MM.1S (cell line): ENCODE measurements at regions not wholly inside any gene's neighbourhood (a gene's known extent, or its start where the extent isn't known, plus 50 kb on each side); places are given as distances from the start of the nearest gene placed in this dataset.

Experiments used
- DNase-seq: peaks from one replicate; pipeline ENCODE4 v3.0.0-alpha.2; 2015
- H2AFZ ChIP-seq: fragments of 300-600 bp; sonication (generic); 2 replicates; pipeline ENCODE4 v1.6.0; 2016; ENCODE audit warnings: antibody characterized with exemption, low read length
- H3F3A ChIP-seq: fragments of 300-600 bp; sonication (generic); 2 replicates; pipeline ENCODE4 v1.6.1; 2016; ENCODE audit warnings: mild to moderate bottlenecking, antibody characterized with exemption, low read length, moderate library complexity, mixed read lengths; ENCODE audit not compliant: insufficient read depth
- H3K27ac ChIP-seq: fragments of 300-600 bp; sonication (generic); 2 replicates; pipeline ENCODE4 v1.5.1; 2016; ENCODE audit warnings: mild to moderate bottlenecking, low read length
- H3K27me3 ChIP-seq: fragments of 300-600 bp; sonication (generic); replicated peaks from 2 replicates; pipeline ENCODE4 v1.6.0; 2016; ENCODE audit warnings: low read length; ENCODE audit not compliant: insufficient read depth
- H3K36me3 ChIP-seq: fragments of 300-600 bp; sonication (generic); replicated peaks from 2 replicates; pipeline ENCODE4 v1.6.1; 2016; ENCODE audit warnings: mild to moderate bottlenecking, low read length, mixed read lengths; ENCODE audit not compliant: insufficient read depth
- H3K4me1 ChIP-seq: fragments of 300-600 bp; sonication (generic); 2 replicates; pipeline ENCODE4 v1.6.1; 2016; ENCODE audit warnings: low read length, mixed read lengths
- H3K4me2 ChIP-seq: fragments of 300-600 bp; sonication (generic); 2 replicates; pipeline ENCODE4 v1.6.0; 2016; ENCODE audit warnings: low read depth, low read length
- H3K4me3 ChIP-seq: fragments of 300-600 bp; sonication (generic); 2 replicates; pipeline ENCODE4 v1.5.1; 2016; ENCODE audit warnings: low read length, mixed read lengths
- H3K79me2 ChIP-seq: fragments of 300-600 bp; sonication (generic); 2 replicates; pipeline ENCODE4 v1.6.1; 2016; ENCODE audit warnings: mixed run types, low read length, mixed read lengths
- H3K9ac ChIP-seq: fragments of 300-600 bp; sonication (generic); 2 replicates; pipeline ENCODE4 v1.6.1; 2016; ENCODE audit warnings: low read length, mixed read lengths
- H3K9me2 ChIP-seq: fragments of 300-600 bp; sonication (generic); replicated peaks from 2 replicates; pipeline ENCODE4 v1.6.1; 2016; ENCODE audit warnings: mild to moderate bottlenecking, low read length, mixed read lengths; ENCODE audit not compliant: insufficient read depth
- H3K9me3 ChIP-seq: fragments of 300-600 bp; sonication (generic); replicated peaks from 2 replicates; pipeline ENCODE4 v1.6.1; 2016; ENCODE audit warnings: mild to moderate bottlenecking, low read length, mixed read lengths; ENCODE audit not compliant: insufficient read depth
- H4K20me1 ChIP-seq: fragments of 300-600 bp; sonication (generic); 2 replicates; pipeline ENCODE4 v1.6.1; 2016; ENCODE audit warnings: mild to moderate bottlenecking, low read length, moderate library complexity, mixed read lengths; ENCODE audit not compliant: insufficient read depth
- EZH2 ChIP-seq: fragments of 300-600 bp; sonication (generic); optimal IDR thresholded peaks from 2 replicates; pipeline ENCODE3; 2017; ENCODE audit warnings: low read depth, mild to moderate bottlenecking, antibody characterized with exemption, low read length, mixed read lengths
- EZH2phosphoT487 ChIP-seq: fragments of 300-600 bp; sonication (generic); IDR thresholded peaks from 2 replicates; pipeline ENCODE4 v1.6.1; 2018; ENCODE audit warnings: antibody characterized with exemption, low read length
- TF ChIP-seq, protein P1 (sequence below): fragments of 300-600 bp; sonication (generic); IDR thresholded peaks from 2 replicates; pipeline ENCODE4 v1.5.1; 2016; ENCODE audit warnings: antibody characterized with exemption, low read length, mixed read lengths

DNA sequence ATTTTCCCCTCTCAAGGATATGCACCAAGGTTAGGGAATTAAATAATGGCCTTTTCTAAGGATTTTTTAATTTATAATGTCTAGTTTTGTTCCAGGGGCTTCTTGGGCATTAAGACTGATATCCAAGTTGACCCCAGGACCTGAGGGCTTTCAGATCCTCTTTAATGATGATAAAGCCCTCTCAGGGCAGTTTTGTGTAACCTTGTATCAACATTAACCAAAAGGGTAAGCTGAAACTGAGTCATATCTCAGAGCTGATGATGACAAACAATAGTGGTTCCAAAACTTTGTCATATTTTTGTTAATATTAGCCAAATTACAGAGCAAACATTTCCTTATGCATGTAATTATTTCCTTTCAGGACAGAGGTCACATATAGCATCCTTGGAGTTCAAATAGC lies 309.4 kb upstream of the MAN1A1 start:
- no peaks in the 10 kb centered on the region for H3K27me3 ChIP-seq
- no peak overlapping the region for H3K4me3 ChIP-seq
- no peak for DNase-seq
- H3K79me2 ChIP-seq = no peaks in the 10 kb centered on the region
- no peak for TF ChIP-seq EZH2phosphoT487
- no peak for TF ChIP-seq EZH2
- TF ChIP-seq, protein P1, sequence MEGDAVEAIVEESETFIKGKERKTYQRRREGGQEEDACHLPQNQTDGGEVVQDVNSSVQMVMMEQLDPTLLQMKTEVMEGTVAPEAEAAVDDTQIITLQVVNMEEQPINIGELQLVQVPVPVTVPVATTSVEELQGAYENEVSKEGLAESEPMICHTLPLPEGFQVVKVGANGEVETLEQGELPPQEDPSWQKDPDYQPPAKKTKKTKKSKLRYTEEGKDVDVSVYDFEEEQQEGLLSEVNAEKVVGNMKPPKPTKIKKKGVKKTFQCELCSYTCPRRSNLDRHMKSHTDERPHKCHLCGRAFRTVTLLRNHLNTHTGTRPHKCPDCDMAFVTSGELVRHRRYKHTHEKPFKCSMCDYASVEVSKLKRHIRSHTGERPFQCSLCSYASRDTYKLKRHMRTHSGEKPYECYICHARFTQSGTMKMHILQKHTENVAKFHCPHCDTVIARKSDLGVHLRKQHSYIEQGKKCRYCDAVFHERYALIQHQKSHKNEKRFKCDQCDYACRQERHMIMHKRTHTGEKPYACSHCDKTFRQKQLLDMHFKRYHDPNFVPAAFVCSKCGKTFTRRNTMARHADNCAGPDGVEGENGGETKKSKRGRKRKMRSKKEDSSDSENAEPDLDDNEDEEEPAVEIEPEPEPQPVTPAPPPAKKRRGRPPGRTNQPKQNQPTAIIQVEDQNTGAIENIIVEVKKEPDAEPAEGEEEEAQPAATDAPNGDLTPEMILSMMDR = no peak
- no peaks in the 10 kb centered on the region for H3K9me3 ChIP-seq
- H3K4me1 ChIP-seq = peaks cover 16% of the 10 kb centered on the region
- H3K9me2 ChIP-seq = no peaks in the 10 kb centered on the region
- H2AFZ ChIP-seq = no peak overlapping the region
- no peaks in the 10 kb centered on the region for H4K20me1 ChIP-seq
- H3K36me3 ChIP-seq = no peaks in the 10 kb centered on the region
- H3K27ac ChIP-seq = no peak overlapping the region
- no peak overlapping the region for H3K4me2 ChIP-seq
- H3K9ac ChIP-seq = no peak overlapping the region
- no peaks in the 10 kb centered on the region for H3F3A ChIP-seq

DNA sequence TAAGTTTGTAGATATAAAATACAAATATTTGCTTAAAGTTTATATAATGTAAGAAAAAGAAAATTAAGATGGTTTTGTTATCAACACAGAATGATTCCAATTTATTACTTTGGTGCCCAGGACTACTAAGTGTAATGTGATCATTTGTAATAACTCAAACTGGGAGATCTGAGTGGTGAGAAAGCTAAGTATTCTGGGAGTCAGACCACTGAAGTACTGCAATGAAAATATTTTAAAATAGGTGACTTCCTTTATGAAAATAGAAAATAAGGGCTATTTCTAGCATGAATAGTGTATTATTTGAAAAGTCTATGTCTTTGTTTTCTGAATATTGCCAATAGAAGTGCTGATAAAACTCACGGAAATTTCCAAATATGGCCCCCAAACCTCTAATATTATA lies 305.6 kb upstream of the MAN1A1 start:
- TF ChIP-seq EZH2phosphoT487 = no peak
- no peak for TF ChIP-seq EZH2
- TF ChIP-seq, protein P1 = no peak

DNA sequence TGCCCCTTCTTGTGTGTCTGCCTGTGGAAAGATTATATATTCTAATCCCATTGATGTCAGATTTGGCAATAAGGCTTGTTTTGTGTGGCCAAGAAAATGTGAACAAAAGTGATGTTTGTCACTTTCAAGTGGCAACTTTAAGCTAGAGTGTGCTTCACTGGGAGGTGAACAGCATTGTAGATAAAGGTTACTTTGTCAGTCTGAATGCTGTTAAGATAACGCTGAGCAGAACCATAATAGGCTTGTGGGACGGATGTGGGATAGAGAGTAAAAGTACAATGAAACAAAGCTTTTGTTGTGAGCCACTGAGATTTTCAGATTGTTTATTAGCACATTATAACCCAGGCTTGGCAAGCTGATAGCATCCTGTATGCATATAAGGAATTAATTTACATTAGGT lies 303.8 kb upstream of the MAN1A1 start:
- Histone ChIP-seq H3K27me3 (no peaks in the 10 kb centered on the region), H3K9me2 (no peaks in the 10 kb centered on the region), H3K4me1 (peaks cover 15% of the 10 kb centered on the region), H3K36me3 (no peaks in the 10 kb centered on the region), H3K79me2 (no peaks in the 10 kb centered on the region), H3K27ac (no peak overlapping the region), H4K20me1 (no peaks in the 10 kb centered on the region), H3K4me3 (no peak overlapping the region), H2AFZ (no peak overlapping the region), H3K9ac (no peak overlapping the region), H3F3A (no peaks in the 10 kb centered on the region), H3K4me2 (no peak overlapping the region), H3K9me3 (no peaks in the 10 kb centered on the region)
- no peak for TF ChIP-seq EZH2
- no peak for TF ChIP-seq EZH2phosphoT487
- TF ChIP-seq, protein P1 = no peak
- no peak for DNase-seq

More for the DNA sequence above, 305.6 kb upstream of the MAN1A1 start:
- Histone ChIP-seq H3K4me3 (no peak overlapping the region), H3K4me1 (peaks cover 15% of the 10 kb centered on the region), H3K9me3 (no peaks in the 10 kb centered on the region), H4K20me1 (no peaks in the 10 kb centered on the region), H3K79me2 (no peaks in the 10 kb centered on the region), H3K4me2 (peak overlapping the region; percentile 49), H3F3A (no peaks in the 10 kb centered on the region), H3K9me2 (no peaks in the 10 kb centered on the region), H3K27ac (no peak overlapping the region), H2AFZ (no peak overlapping the region), H3K27me3 (no peaks in the 10 kb centered on the region), H3K36me3 (no peaks in the 10 kb centered on the region), H3K9ac (no peak overlapping the region)
- peak; percentile 44 for DNase-seq
